ENCODE measurements at regions not wholly inside any gene's neighbourhood (a gene's known extent, or its start where the extent isn't known, plus 50 kb on each side); places are given as distances from the start of the nearest gene placed in this dataset.
"Not testable (repeated sequence)": the region's sequence is repeated elsewhere in the genome, so short reads cannot be mapped to it uniquely, and the experiment has no call there.

- in situ Hi-C loops (cut with HindIII; ENCODE audit: low pct_ligation_motif_present, low sequenced_read_pairs); H3K4me3 ChIP-seq (ENCODE audit: low read depth, low read length); DNase-seq; H3K36me3 ChIP-seq (replicated peaks); H3K27ac ChIP-seq; H3K27me3 ChIP-seq (replicated peaks): not testable (repeated sequence)
Observed at GRCh38 chr17:21470422-21470821, 94.3 kb downstream of the KCNJ12 start.

DNA sequence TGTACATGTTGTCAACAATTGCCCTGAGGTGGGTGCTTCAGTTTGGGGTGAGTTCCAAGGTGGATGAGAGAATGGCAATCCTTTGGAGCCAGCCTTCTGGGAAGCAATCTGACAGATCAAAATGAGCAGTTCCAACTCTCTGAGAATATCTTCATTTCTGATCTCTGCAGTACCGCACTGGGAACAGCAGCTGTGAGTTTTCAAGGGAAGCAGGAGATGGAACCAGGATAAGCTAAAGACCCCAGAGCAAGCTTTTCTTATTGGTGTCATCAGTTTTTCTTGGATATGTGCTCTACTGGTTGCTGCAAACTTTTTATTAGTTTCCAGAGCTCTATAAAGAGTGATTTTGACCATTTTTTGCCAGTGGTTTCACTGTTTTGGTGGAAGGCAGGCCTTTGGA, 94.7 kb downstream of the KCNJ12 start:
- TF ChIP-seq, protein P1, sequence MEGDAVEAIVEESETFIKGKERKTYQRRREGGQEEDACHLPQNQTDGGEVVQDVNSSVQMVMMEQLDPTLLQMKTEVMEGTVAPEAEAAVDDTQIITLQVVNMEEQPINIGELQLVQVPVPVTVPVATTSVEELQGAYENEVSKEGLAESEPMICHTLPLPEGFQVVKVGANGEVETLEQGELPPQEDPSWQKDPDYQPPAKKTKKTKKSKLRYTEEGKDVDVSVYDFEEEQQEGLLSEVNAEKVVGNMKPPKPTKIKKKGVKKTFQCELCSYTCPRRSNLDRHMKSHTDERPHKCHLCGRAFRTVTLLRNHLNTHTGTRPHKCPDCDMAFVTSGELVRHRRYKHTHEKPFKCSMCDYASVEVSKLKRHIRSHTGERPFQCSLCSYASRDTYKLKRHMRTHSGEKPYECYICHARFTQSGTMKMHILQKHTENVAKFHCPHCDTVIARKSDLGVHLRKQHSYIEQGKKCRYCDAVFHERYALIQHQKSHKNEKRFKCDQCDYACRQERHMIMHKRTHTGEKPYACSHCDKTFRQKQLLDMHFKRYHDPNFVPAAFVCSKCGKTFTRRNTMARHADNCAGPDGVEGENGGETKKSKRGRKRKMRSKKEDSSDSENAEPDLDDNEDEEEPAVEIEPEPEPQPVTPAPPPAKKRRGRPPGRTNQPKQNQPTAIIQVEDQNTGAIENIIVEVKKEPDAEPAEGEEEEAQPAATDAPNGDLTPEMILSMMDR (IDR thresholded peaks at IDR 0.05; ENCODE audit: low read depth, low read length, missing control alignments) = no peak
- no peak for DNase-seq
- no peak overlapping the region for H3K27ac ChIP-seq
- H3K4me3 ChIP-seq (ENCODE audit: low read depth, low read length) = no peak overlapping the region
- no peaks in the 10 kb centered on the region for H3K27me3 ChIP-seq (replicated peaks)
- H3K36me3 ChIP-seq (replicated peaks) = no peaks in the 10 kb centered on the region
- in situ Hi-C loops (cut with HindIII; ENCODE audit: low pct_ligation_motif_present, low sequenced_read_pairs) = no loop called here

- H3K4me3 ChIP-seq (ENCODE audit: low read depth, low read length) = no peak overlapping the region
- in situ Hi-C loops (cut with HindIII; ENCODE audit: low pct_ligation_motif_present, low sequenced_read_pairs) = no loop called here
- H3K36me3 ChIP-seq (replicated peaks) = no peaks in the 10 kb centered on the region
- H3K27ac ChIP-seq = no peak overlapping the region
- no peaks in the 10 kb centered on the region for H3K27me3 ChIP-seq (replicated peaks)
- DNase-seq = no peak
- TF ChIP-seq, protein P1 (IDR thresholded peaks at IDR 0.05; ENCODE audit: low read depth, low read length, missing control alignments) = no peak
Observed at GRCh38 chr17:21474815-21475214, 98.7 kb downstream of the KCNJ12 start.

DNA sequence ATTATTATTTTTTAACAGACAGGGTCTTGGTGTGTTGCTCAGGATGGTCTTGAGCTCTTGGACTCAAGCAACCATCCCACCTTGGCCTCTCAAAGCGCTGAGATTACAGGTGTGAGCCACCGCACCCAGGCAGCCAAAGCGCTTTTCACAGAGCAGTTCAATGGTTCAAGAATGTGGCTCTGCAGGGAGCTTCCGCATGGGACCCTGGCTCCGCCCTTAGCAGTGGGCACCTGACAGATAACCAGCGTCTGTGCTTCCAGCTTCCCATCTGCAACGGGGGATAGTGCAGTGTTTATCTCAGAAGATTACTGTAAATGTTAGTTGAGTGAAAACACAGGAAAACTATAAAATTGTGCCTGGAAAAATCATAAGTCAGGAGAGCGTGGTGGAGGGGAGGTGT, 99.4 kb downstream of the KCNJ12 start:
- in situ Hi-C loops (cut with HindIII; ENCODE audit: low pct_ligation_motif_present, low sequenced_read_pairs) = no loop called here
- Histone ChIP-seq H3K36me3 (replicated peaks) (no peaks in the 10 kb centered on the region), H3K27me3 (replicated peaks) (no peaks in the 10 kb centered on the region), H3K4me3 (ENCODE audit: low read depth, low read length) (no peak overlapping the region), H3K27ac (no peak overlapping the region)
- no peak for DNase-seq
- TF ChIP-seq, protein P1 (IDR thresholded peaks at IDR 0.05; ENCODE audit: low read depth, low read length, missing control alignments) = no peak

- H3K27me3 ChIP-seq (replicated peaks) = no peaks in the 10 kb centered on the region
- no peaks in the 10 kb centered on the region for H3K36me3 ChIP-seq (replicated peaks)
- no peak overlapping the region for H3K4me3 ChIP-seq (ENCODE audit: low read depth, low read length)
- TF ChIP-seq, protein P1 (IDR thresholded peaks at IDR 0.05; ENCODE audit: low read depth, low read length, missing control alignments) = no peak
- in situ Hi-C loops (cut with HindIII; ENCODE audit: low pct_ligation_motif_present, low sequenced_read_pairs) = no loop called here
- H3K27ac ChIP-seq = no peak overlapping the region
- no peak for DNase-seq
Observed at GRCh38 chr17:21476867-21477266, 100.7 kb downstream of the KCNJ12 start.

- no peak overlapping the region for H3K27ac ChIP-seq
- TF ChIP-seq, protein P1 (IDR thresholded peaks at IDR 0.05; ENCODE audit: low read depth, low read length, missing control alignments) = no peak
- peaks cover 2% of the 10 kb centered on the region for H3K27me3 ChIP-seq (replicated peaks)
- in situ Hi-C loops (cut with HindIII; ENCODE audit: low pct_ligation_motif_present, low sequenced_read_pairs) = no loop called here
- no peaks in the 10 kb centered on the region for H3K36me3 ChIP-seq (replicated peaks)
- DNase-seq = no peak
- no peak overlapping the region for H3K4me3 ChIP-seq (ENCODE audit: low read depth, low read length)
Observed at GRCh38 chr17:21482189-21482865, 106.2 kb downstream of the KCNJ12 start.

- H3K27ac ChIP-seq; DNase-seq; H3K4me3 ChIP-seq (ENCODE audit: low read depth, low read length); H3K36me3 ChIP-seq (replicated peaks); H3K27me3 ChIP-seq (replicated peaks); in situ Hi-C loops (cut with HindIII; ENCODE audit: low pct_ligation_motif_present, low sequenced_read_pairs): not testable (repeated sequence)
Observed at GRCh38 chr17:21488043-21488442, 111.9 kb downstream of the KCNJ12 start.
